GM23248 (cell line): ENCODE measurements at regions not wholly inside any gene's neighbourhood (a gene's known extent, or its start where the extent isn't known, plus 50 kb on each side); places are given as distances from the start of the nearest gene placed in this dataset.

Experiments used
- EZH2 ChIP-seq: fragments of 200-600 bp; sonication (generic); IDR thresholded peaks from 2 replicates; pipeline ENCODE4 v1.6.1; 2018; ENCODE audit warnings: antibody characterized with exemption, mild to moderate bottlenecking; ENCODE audit not compliant: insufficient read depth, poor library complexity, severe bottlenecking
- EZH2phosphoT487 ChIP-seq: fragments of 200-600 bp; sonication (generic); IDR thresholded peaks from 2 replicates; pipeline ENCODE4 v1.6.1; 2018; ENCODE audit warnings: antibody characterized with exemption, moderate library complexity, mild to moderate bottlenecking, low read depth; ENCODE audit not compliant: insufficient read depth

DNA sequence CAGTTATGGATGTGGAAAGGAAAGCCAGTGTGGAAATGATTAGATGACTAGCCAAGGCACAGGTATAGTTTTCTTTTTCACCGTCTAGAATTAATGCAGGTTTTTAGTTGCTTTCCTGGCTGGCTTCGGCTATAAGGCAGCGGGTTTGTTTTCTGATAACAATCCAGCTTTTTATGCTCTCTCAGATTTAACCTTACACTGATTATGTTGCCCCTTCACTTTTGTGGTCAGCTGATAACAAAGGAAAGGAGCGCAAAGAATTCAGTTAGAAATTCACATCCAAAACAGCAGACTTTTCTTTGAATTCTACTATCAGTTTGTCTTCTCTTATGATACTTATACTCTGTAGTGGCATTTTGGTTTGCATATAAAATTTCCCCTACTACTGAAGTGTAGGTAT is 94.2 kb upstream of the CENPE start:
- TF ChIP-seq EZH2 (no peak), EZH2phosphoT487 (no peak)
